ENCODE measurements at regions not wholly inside any gene's neighbourhood (a gene's known extent, or its start where the extent isn't known, plus 50 kb on each side); places are given as distances from the start of the nearest gene placed in this dataset.
A peak's percentile ranks its signal among the peaks of the same experiment; 100 is the strongest.

DNA sequence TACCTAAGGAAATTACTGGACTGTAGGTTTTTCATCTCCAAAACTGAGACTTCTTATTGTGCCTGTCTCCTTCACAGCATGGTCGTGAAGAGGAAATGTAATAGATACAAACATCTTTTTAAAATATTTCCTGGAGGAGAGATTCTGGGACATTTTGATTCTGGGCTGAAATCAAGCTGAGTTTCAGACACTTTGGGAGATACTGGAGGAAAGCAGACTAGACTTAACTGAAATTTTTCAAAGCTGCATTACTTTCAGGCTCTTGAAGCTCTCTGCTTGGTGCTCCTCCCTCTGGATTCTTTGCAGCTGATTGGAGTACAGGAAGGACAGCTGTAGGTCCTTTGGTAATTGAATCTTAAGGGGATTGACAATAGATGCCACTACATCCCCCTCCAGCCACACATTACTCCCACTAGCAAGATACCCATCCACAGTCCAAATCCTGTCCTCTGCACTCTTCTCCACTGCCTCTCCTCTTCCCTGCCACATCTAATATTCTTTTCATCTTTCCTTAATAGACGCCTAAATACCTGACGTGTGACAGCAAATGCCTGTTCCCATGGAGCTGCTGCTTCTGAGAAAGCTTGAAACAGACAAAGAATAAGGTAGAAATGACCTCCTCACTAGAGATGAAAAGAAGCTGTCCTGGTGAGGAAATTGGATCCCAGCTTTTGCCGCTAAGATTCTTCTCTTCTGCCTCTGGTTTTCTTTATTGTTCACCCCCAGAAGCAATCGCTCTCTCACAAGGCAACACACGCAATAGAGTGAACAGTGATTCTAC lies 111.5 kb upstream of the PHYHIPL start:
- H3K27me3 ChIP-seq (replicated peaks) = no peaks in the 10 kb centered on the region

GRCh38 chr10:59068581-59069191 lies 107.8 kb upstream of the PHYHIPL start:
- Histone ChIP-seq H3K36me3 (no peaks in the 10 kb centered on the region), H3K27ac (no peak overlapping the region), H3K9me3 (replicated peaks) (no peaks in the 10 kb centered on the region), H3K27me3 (replicated peaks) (no peaks in the 10 kb centered on the region), H3K4me1 (replicated peaks) (no peaks in the 10 kb centered on the region), H3K4me3 (no peak overlapping the region)
- no peak for DNase-seq (ENCODE audit: low read depth in 1 of 2, low spot score in 2 of 2)

More for the DNA sequence above, 111.5 kb upstream of the PHYHIPL start:
- DNase-seq (ENCODE audit: low read depth in 1 of 2, low spot score in 2 of 2) = no peak
- Histone ChIP-seq H3K4me1 (replicated peaks) (no peaks in the 10 kb centered on the region), H3K4me3 (no peak overlapping the region), H3K27ac (no peak overlapping the region), H3K9me3 (replicated peaks) (no peaks in the 10 kb centered on the region), H3K36me3 (no peaks in the 10 kb centered on the region)

DNA sequence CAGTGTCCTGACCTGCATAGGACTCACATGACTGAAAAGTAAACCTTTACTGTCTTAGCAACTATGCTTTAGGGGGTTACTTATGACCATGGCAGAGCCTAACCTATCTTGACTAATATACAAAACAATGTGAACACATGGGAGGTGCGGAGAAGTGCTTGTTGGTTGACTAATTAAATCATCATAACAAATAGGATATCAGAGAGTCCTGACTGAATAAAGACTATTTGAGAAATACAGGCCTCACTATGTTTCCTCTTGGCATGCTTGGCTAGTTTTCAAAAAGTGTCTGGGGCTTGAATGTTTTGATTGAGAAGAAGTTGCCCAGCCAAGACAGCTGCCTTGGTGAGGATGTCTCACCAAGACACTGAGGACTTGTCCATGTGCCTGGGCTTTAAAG lies 104.4 kb upstream of the PHYHIPL start:
- Histone ChIP-seq H3K4me1 (replicated peaks) (no peaks in the 10 kb centered on the region), H3K27me3 (replicated peaks) (no peaks in the 10 kb centered on the region), H3K4me3 (no peak overlapping the region), H3K36me3 (no peaks in the 10 kb centered on the region), H3K9me3 (replicated peaks) (no peaks in the 10 kb centered on the region), H3K27ac (no peak overlapping the region)
- no peak for DNase-seq (ENCODE audit: low read depth in 1 of 2, low spot score in 2 of 2)

DNA sequence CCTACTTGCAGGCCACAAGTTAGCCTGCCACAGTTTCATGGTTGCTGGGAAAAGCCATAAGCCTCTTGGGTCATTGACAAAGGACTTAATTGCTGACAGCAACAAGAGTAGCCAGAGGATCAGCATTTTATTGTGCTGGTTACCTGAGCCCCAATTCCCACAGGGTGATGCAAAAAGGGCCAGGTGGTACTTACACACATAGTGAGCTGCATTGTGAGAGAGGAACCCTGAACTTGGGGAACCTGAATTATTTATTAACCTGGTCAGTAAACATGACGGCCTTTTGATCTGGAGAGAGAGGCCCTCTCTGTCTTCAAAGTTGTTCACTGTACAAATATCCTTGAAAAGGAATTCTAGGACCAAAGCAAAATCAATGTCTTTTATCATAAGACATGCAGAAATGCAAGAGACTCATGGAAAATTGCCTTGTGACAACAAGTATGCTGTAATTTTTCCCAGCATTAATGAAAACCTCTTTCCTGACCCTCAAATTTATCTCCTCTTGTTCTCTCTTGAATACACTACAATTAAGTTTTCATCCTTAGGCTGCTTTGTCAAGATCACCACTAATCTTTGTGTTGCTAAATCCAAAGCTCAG lies 102.9 kb upstream of the PHYHIPL start:
- Histone ChIP-seq H3K27me3 (replicated peaks) (no peaks in the 10 kb centered on the region), H3K4me3 (no peak overlapping the region), H3K9me3 (replicated peaks) (no peaks in the 10 kb centered on the region)

DNA sequence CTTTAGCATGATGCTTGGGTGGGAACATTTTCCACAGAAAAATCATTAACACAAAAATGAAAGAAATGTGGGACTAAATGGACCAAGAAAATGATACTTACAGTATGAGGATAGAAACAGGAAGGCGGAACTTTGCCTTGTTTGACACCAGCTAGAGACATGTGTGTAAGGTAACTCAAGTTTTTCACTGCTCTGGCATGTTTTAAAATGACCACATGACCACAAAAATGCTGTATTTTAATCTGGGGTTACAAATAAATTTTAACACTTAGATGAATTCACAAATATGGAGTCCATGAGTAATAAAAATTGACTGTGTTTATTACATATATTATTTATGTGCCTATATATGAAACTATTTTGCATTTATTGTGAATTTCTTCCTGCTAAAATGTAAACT lies 100.9 kb upstream of the PHYHIPL start:
- H3K4me1 ChIP-seq (replicated peaks) = peaks cover 17% of the 10 kb centered on the region
- H3K9me3 ChIP-seq (replicated peaks) = no peaks in the 10 kb centered on the region
- DNase-seq (ENCODE audit: low read depth in 1 of 2, low spot score in 2 of 2) = no peak
- no peaks in the 10 kb centered on the region for H3K36me3 ChIP-seq
- H3K4me3 ChIP-seq = no peak overlapping the region
- H3K27me3 ChIP-seq (replicated peaks) = no peaks in the 10 kb centered on the region
- H3K27ac ChIP-seq = no peak overlapping the region

More for the DNA sequence above, 102.9 kb upstream of the PHYHIPL start:
- Histone ChIP-seq H3K27ac (no peak overlapping the region), H3K4me1 (replicated peaks) (no peaks in the 10 kb centered on the region), H3K36me3 (no peaks in the 10 kb centered on the region)
- no peak for DNase-seq (ENCODE audit: low read depth in 1 of 2, low spot score in 2 of 2)

DNA sequence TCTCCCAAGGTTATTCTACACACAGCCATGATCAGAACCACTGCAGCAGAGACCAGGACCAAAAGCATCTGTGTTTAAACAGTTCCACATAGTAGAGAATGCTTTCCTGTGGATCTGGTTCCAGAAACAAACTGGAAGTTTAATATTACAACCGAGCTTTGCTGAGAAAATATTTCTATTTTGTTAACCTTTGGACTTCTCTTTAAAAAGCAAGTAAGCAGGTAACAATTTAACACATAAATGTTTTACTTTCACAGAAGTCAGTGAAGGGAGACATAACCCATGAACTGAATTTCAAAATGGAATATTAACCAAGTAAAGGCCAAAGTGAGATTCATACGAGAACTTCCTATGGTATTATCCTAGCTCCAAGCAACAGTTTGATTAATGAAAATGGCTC lies 98.6 kb upstream of the PHYHIPL start:
- no peak overlapping the region for H3K27ac ChIP-seq
- peaks cover 39% of the 10 kb centered on the region for H3K4me1 ChIP-seq (replicated peaks)
- DNase-seq (ENCODE audit: low read depth in 1 of 2, low spot score in 2 of 2) = no peak
- H3K27me3 ChIP-seq (replicated peaks) = no peaks in the 10 kb centered on the region
- no peak overlapping the region for H3K4me3 ChIP-seq
- H3K9me3 ChIP-seq (replicated peaks) = no peaks in the 10 kb centered on the region
- no peaks in the 10 kb centered on the region for H3K36me3 ChIP-seq

DNA sequence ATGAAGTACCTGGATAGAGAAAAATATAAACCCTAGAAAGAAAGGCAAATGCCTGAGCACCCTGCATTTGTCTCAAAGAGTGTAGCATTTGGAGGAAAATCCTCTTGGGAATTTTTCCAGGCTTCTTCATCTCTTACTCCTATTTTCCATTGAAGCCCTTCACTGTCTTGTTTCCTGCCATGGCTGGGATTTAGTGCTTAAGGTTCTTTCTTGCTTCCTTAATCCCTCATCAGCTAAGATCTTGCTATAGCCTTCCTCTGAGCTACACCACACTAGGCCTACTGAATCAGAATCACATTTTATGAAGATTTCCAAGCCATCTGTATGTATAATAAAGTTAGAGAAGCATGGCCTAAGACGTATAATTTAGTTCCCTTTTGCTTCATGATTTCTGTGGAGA lies 97.5 kb upstream of the PHYHIPL start:
- H3K4me1 ChIP-seq (replicated peaks) = peaks cover 50% of the 10 kb centered on the region
- H3K27me3 ChIP-seq (replicated peaks) = no peaks in the 10 kb centered on the region
- H3K9me3 ChIP-seq (replicated peaks) = no peaks in the 10 kb centered on the region
- H3K27ac ChIP-seq = no peak overlapping the region
- H3K4me3 ChIP-seq = no peak overlapping the region
- DNase-seq (ENCODE audit: low read depth in 1 of 2, low spot score in 2 of 2) = no peak
- H3K36me3 ChIP-seq = no peaks in the 10 kb centered on the region

DNA sequence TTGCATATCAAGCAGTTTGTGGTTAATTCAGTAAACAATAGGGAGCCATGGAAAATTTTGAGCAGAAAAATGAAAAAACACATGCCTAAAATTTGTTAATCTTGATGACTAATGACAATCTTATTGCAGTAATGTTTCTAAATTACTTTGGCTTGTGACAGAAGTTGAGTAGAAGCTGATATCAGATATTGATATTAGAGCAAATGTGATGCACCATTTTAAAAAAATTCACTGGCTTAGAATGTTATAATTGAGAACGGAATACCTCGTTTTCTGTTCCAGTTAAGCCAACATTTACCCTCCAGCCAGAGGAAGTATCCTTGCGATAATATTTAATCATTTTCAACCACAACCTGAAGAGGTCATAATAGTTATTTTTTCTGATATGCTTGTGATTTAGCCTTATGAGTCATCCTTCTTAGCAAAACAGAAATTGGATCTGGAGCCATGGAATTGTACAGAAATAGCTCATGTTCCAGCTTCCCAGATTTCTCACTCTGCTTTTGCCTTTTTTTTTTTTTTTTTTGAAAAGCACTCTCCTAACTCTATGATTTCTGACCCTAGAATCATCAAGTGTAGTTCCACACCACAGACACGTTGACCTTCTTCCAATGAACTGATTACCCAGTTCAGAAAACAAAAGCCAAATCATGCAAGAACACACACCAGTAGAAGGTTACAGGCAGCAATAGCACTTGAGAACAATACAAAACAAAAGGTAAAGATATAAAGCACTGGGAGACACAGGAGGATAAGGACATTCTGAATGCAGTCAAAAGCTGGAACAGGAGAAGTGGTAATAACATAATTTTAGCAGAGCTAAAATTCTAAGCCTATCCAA lies 96.8 kb upstream of the PHYHIPL start:
- peaks cover 53% of the 10 kb centered on the region for H3K4me1 ChIP-seq (replicated peaks)
- H3K36me3 ChIP-seq = no peaks in the 10 kb centered on the region
- 0 out of 2 replicates have a peak overlapping the region, but pooled peaks have one; percentile 3 for H3K27ac ChIP-seq
- peak in 1 of 2 experiments; percentile 53 for DNase-seq (ENCODE audit: low read depth in 1 of 2, low spot score in 2 of 2)
- H3K4me3 ChIP-seq = no peak overlapping the region
- no peaks in the 10 kb centered on the region for H3K27me3 ChIP-seq (replicated peaks)
- no peaks in the 10 kb centered on the region for H3K9me3 ChIP-seq (replicated peaks)

- Histone ChIP-seq H3K4me1 (replicated peaks) (peaks cover 72% of the 10 kb centered on the region), H3K27ac (no peak overlapping the region), H3K27me3 (replicated peaks) (no peaks in the 10 kb centered on the region), H3K36me3 (no peaks in the 10 kb centered on the region), H3K9me3 (replicated peaks) (no peaks in the 10 kb centered on the region), H3K4me3 (no peak overlapping the region)
- no peak for DNase-seq (ENCODE audit: low read depth in 1 of 2, low spot score in 2 of 2)
Measured at GRCh38 chr10:59082249-59082648, 94.2 kb upstream of the PHYHIPL start.

- Histone ChIP-seq H3K4me1 (replicated peaks) (peaks cover 59% of the 10 kb centered on the region), H3K4me3 (no peak overlapping the region), H3K27ac (no peak overlapping the region), H3K27me3 (replicated peaks) (no peaks in the 10 kb centered on the region), H3K9me3 (replicated peaks) (no peaks in the 10 kb centered on the region), H3K36me3 (no peaks in the 10 kb centered on the region)
- DNase-seq (ENCODE audit: low read depth in 1 of 2, low spot score in 2 of 2) = peak in 1 of 2 experiments; percentile 43
Measured at GRCh38 chr10:59085054-59085453, 91.4 kb upstream of the PHYHIPL start.

DNA sequence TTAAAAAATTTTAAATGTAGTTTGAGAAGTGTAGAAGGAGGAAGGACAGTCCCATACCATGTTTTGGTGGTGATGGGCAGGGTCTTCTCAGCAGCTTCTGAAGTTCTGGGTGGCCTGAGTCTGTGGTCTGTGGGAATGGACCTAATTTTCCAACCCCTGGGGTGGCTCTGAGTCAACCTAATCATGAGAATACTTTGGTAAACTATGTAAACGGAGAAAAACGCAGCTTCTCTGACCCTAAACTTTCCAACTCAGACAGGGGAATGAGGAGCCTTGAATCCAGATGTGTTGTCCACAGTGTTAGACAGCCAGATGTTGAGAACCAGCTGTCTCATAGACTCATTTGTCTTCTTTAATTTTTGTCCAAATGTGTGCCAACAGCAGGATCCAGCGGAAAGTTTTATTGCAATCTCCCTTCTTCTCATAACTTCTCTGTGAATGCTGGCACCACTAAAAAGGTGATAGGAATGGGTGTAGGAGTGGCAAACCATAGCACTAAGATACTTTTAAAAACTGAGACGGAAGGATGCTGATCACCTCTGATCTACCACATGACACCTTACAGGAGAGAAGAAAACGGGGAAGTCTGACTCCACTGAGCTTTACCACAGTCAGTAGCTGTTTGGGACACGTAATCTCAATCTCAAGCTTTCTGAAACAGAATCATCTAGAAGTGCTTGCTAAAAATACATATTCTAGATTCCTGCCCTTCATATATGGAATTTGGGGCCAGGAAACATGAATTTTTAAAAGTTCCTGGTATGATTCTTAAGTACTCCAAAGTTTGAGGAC lies 90.5 kb upstream of the PHYHIPL start:
- peak; percentile 62 to 63 for DNase-seq (ENCODE audit: low read depth in 1 of 2, low spot score in 2 of 2)
- Histone ChIP-seq H3K9me3 (replicated peaks) (no peaks in the 10 kb centered on the region), H3K27ac (peak overlapping the region; percentile 0; the same call in 1 of the 2 replicates), H3K4me1 (replicated peaks) (peaks cover 53% of the 10 kb centered on the region), H3K36me3 (no peaks in the 10 kb centered on the region), H3K4me3 (no peak overlapping the region), H3K27me3 (replicated peaks) (no peaks in the 10 kb centered on the region)

- no peaks in the 10 kb centered on the region for H3K9me3 ChIP-seq (replicated peaks)
- no peak for DNase-seq (ENCODE audit: low read depth in 1 of 2, low spot score in 2 of 2)
- H3K36me3 ChIP-seq = no peaks in the 10 kb centered on the region
- H3K27me3 ChIP-seq (replicated peaks) = no peaks in the 10 kb centered on the region
- no peak overlapping the region for H3K4me3 ChIP-seq
- H3K4me1 ChIP-seq (replicated peaks) = peaks cover 39% of the 10 kb centered on the region
- no peak overlapping the region for H3K27ac ChIP-seq
Measured at GRCh38 chr10:59087486-59087885, 89.0 kb upstream of the PHYHIPL start.

Measured in SJSA1 (cell line).